Neural cell (in vitro differentiated cells): ENCODE measurements at regions not wholly inside any gene's neighbourhood (a gene's known extent, or its start where the extent isn't known, plus 50 kb on each side); places are given as distances from the start of the nearest gene placed in this dataset.

Experiments used
- H2AFZ ChIP-seq: fragments of 200-600, 300-800 bp; sonication (generic), shearing (Covaris generic); 2 replicates; pipeline ENCODE4 v1.6.0; 2014; ENCODE audit warnings: low read depth, mild to moderate bottlenecking, antibody characterized with exemption, low read length, moderate library complexity
- H3F3A ChIP-seq: fragments of 200-600 bp; shearing (Covaris generic); 2 replicates; pipeline ENCODE4 v1.6.1; 2016; ENCODE audit warnings: mild to moderate bottlenecking, moderate library complexity, mixed read lengths, antibody characterized with exemption, low read length; ENCODE audit not compliant: insufficient read depth, poor library complexity, severe bottlenecking
- H3K27ac ChIP-seq: fragments of 200-600, 300-800 bp; sonication (generic), shearing (Covaris generic); 2 replicates; pipeline ENCODE4 v1.5.1; 2014; ENCODE audit warnings: mild to moderate bottlenecking, low read length, moderate library complexity
- H3K27me3 ChIP-seq: fragments of 300-800, 200-600 bp; sonication (generic), shearing (Covaris generic); 2 replicates; pipeline ENCODE4 v1.6.0; 2014; ENCODE audit warnings: mild to moderate bottlenecking, low read depth, low read length, moderate library complexity; ENCODE audit not compliant: insufficient read depth
- H3K36me3 ChIP-seq: fragments of 300-800, 200-600 bp; sonication (generic), shearing (Covaris generic); 2 replicates; pipeline ENCODE4 v1.5.1; 2014; ENCODE audit warnings: mild to moderate bottlenecking, antibody characterized with exemption, low read length, moderate library complexity; ENCODE audit not compliant: insufficient read depth
- H3K4me2 ChIP-seq: fragments of 300-800, 200-600 bp; sonication (generic), shearing (Covaris generic); 2 replicates; pipeline ENCODE4 v1.6.0; 2014; ENCODE audit warnings: mild to moderate bottlenecking, low read length
- H3K4me3 ChIP-seq: fragments of 300-800, 200-600 bp; sonication (generic), shearing (Covaris generic); 2 replicates; pipeline ENCODE4 v1.5.1; 2014; ENCODE audit warnings: mild to moderate bottlenecking, low read length, moderate library complexity
- H3K79me2 ChIP-seq: fragments of 200-600 bp; shearing (Covaris generic); replicated peaks from 2 replicates; pipeline ENCODE4 v1.6.0; 2014; ENCODE audit warnings: mild to moderate bottlenecking, low read length, moderate library complexity; ENCODE audit not compliant: insufficient read depth
- H3K9ac ChIP-seq: fragments of 300-800, 200-600 bp; sonication (generic), shearing (Covaris generic); 2 replicates; pipeline ENCODE4 v1.6.1; 2016; ENCODE audit warnings: mild to moderate bottlenecking, low read length, mixed read lengths
- H3K9me2 ChIP-seq: fragments of 200-600 bp; shearing (Covaris generic); 2 replicates; pipeline ENCODE4 v1.6.1; 2016; ENCODE audit warnings: mild to moderate bottlenecking, low read length, mixed read lengths; ENCODE audit not compliant: insufficient read depth
- H3K9me3 ChIP-seq: fragments of 200-600, 300-800 bp; sonication (generic), shearing (Covaris generic); 2 replicates; pipeline ENCODE4 v1.6.1; 2016; ENCODE audit warnings: mild to moderate bottlenecking, mixed run types, low read length, moderate library complexity, mixed read lengths
- H4K20me1 ChIP-seq: fragments of 200-600 bp; shearing (Covaris generic); 2 replicates; pipeline ENCODE4 v1.6.1; 2016; ENCODE audit warnings: mild to moderate bottlenecking, mixed run types; ENCODE audit not compliant: insufficient read depth
- CTCF ChIP-seq: fragments of 450-650 bp; IDR thresholded peaks from 2 replicates; pipeline ENCODE4 v1.5.1; 2014; ENCODE audit warnings: antibody characterized with exemption, mild to moderate bottlenecking, moderate library complexity; ENCODE audit not compliant: poor library complexity, severe bottlenecking
- EP300 ChIP-seq: fragments of 450-650 bp; conservative IDR thresholded peaks from 2 replicates; pipeline ENCODE4 v1.6.1; 2014; ENCODE audit warnings: antibody characterized with exemption, mild to moderate bottlenecking, moderate library complexity; ENCODE audit not compliant: poor library complexity, severe bottlenecking
- EZH2 ChIP-seq: fragments of 200-600, 300-800 bp; shearing (Covaris generic), sonication (generic); IDR thresholded peaks from 2 replicates; pipeline ENCODE4 v1.6.1; 2014; ENCODE audit warnings: antibody characterized with exemption, low read length, borderline replicate concordance, mild to moderate bottlenecking; ENCODE audit not compliant: insufficient read depth, poor library complexity, severe bottlenecking
- MXI1 ChIP-seq: fragments of 450-650 bp; conservative IDR thresholded peaks from 2 replicates; pipeline ENCODE4 v1.6.1; 2014; ENCODE audit warnings: antibody characterized with exemption, mild to moderate bottlenecking; ENCODE audit not compliant: poor library complexity, severe bottlenecking
- POLR2AphosphoS5 ChIP-seq: IDR thresholded peaks from 2 replicates; pipeline ENCODE4 v1.6.1; 2012
- RAD21 ChIP-seq: fragments of 450-650 bp; conservative IDR thresholded peaks from 2 replicates; pipeline ENCODE4 v1.6.1; 2014; ENCODE audit warnings: antibody characterized with exemption, mild to moderate bottlenecking, moderate library complexity
- SMC3 ChIP-seq: fragments of 450-650 bp; conservative IDR thresholded peaks from 2 replicates; pipeline ENCODE4 v1.6.1; 2014; ENCODE audit warnings: antibody characterized with exemption, mild to moderate bottlenecking, moderate library complexity; ENCODE audit not compliant: poor library complexity
- TAF1 ChIP-seq: IDR thresholded peaks from 2 replicates; pipeline ENCODE4 v1.6.1; 2012; ENCODE audit warnings: low read depth
- TF ChIP-seq, protein P1 (sequence below): IDR thresholded peaks from 2 replicates; pipeline ENCODE4 v1.6.1; 2012; ENCODE audit warnings: borderline replicate concordance

DNA sequence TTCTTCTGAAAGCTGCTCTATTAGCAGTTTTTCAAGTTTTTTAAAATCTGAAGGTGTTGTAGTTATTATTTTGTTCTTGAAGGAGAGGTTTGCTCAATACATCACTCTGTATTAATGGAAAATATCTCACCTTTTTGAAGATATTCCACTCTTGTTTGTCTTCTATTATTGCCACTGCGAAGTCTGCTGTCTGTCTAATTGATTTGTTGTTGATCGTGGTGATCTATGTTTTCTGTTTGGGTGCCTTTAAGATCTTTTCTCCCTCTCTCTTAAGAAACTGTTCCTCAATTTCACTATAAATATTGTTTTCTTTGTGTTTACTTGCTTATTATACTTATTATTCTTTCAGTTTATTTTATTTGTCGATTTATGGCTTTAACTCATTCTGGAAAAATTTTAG, 64.9 kb upstream of the FZD8 start:
- Histone ChIP-seq H3K9me3 (no peaks in the 10 kb centered on the region), H3K36me3 (no peaks in the 10 kb centered on the region), H3K9me2 (no peaks in the 10 kb centered on the region), H4K20me1 (no peaks in the 10 kb centered on the region), H3K79me2 (no peaks in the 10 kb centered on the region), H3K27ac (no peak overlapping the region), H3K4me2 (no peak overlapping the region), H3K4me3 (no peak overlapping the region), H3K9ac (no peak overlapping the region), H3F3A (no peaks in the 10 kb centered on the region), H2AFZ (no peak overlapping the region), H3K27me3 (no peaks in the 10 kb centered on the region)
- no peak for TF ChIP-seq SMC3
- TF ChIP-seq RAD21 = no peak
- no peak for TF ChIP-seq POLR2AphosphoS5
- TF ChIP-seq, protein P1, sequence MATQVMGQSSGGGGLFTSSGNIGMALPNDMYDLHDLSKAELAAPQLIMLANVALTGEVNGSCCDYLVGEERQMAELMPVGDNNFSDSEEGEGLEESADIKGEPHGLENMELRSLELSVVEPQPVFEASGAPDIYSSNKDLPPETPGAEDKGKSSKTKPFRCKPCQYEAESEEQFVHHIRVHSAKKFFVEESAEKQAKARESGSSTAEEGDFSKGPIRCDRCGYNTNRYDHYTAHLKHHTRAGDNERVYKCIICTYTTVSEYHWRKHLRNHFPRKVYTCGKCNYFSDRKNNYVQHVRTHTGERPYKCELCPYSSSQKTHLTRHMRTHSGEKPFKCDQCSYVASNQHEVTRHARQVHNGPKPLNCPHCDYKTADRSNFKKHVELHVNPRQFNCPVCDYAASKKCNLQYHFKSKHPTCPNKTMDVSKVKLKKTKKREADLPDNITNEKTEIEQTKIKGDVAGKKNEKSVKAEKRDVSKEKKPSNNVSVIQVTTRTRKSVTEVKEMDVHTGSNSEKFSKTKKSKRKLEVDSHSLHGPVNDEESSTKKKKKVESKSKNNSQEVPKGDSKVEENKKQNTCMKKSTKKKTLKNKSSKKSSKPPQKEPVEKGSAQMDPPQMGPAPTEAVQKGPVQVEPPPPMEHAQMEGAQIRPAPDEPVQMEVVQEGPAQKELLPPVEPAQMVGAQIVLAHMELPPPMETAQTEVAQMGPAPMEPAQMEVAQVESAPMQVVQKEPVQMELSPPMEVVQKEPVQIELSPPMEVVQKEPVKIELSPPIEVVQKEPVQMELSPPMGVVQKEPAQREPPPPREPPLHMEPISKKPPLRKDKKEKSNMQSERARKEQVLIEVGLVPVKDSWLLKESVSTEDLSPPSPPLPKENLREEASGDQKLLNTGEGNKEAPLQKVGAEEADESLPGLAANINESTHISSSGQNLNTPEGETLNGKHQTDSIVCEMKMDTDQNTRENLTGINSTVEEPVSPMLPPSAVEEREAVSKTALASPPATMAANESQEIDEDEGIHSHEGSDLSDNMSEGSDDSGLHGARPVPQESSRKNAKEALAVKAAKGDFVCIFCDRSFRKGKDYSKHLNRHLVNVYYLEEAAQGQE = no peak
- no peak for TF ChIP-seq EP300
- TF ChIP-seq EZH2 = no peak
- TF ChIP-seq TAF1 = no peak
- TF ChIP-seq MXI1 = no peak
- no peak for TF ChIP-seq CTCF

DNA sequence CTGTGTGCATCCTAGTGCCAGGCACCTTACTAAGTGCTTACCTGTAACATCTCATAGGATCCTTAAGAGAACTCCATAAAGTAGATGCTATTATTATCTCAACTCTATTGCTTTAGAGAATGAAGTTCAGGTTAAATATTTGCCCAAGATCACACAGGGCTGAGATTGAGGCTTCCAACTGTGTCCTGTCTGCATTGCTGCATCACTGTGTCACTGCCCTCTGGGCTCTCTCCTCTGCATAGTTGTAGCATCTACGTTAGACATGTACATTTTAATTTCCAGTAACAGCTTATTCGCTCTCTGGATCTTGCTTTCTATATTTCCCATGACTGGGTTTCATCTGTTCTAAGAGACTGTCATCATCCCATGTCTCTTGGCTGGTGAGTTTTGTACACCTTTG, 63.6 kb upstream of the FZD8 start:
- no peaks in the 10 kb centered on the region for H3K9me3 ChIP-seq
- H3K4me3 ChIP-seq = no peak overlapping the region
- H3K27ac ChIP-seq = no peak overlapping the region
- H3K36me3 ChIP-seq = no peaks in the 10 kb centered on the region
- no peaks in the 10 kb centered on the region for H3K27me3 ChIP-seq
- TF ChIP-seq EZH2 (no peak), RAD21 (no peak)
- TF ChIP-seq, protein P1 = no peak
- no peak overlapping the region for H2AFZ ChIP-seq
- no peaks in the 10 kb centered on the region for H3F3A ChIP-seq
- H3K79me2 ChIP-seq = no peaks in the 10 kb centered on the region
- no peaks in the 10 kb centered on the region for H3K9me2 ChIP-seq
- H3K4me2 ChIP-seq = no peak overlapping the region
- no peak overlapping the region for H3K9ac ChIP-seq
- no peaks in the 10 kb centered on the region for H4K20me1 ChIP-seq
